HG02970 (cell line): ENCODE measurements at regions not wholly inside any gene's neighbourhood (a gene's known extent, or its start where the extent isn't known, plus 50 kb on each side); places are given as distances from the start of the nearest gene placed in this dataset.
"Not testable (repeated sequence)": the region's sequence is repeated elsewhere in the genome, so short reads cannot be mapped to it uniquely, and the experiment has no call there.

Experiments used
- ATAC-seq: cut with Tn5 transposase; IDR thresholded peaks from one replicate; pipeline ENCODE4 v1.9.1; 2021; ENCODE audit warnings: mild to moderate bottlenecking, moderate library complexity, moderate number of reproducible peaks; ENCODE audit not compliant: unreplicated experiment, low FRiP score

- ATAC-seq: no peak
These were observed 80.4 kb downstream of the PMAIP1 start for GRCh38 chr18:59980188-59980637.

GRCh38 chr18:59971871-59972428 lies 72.2 kb downstream of the PMAIP1 start:
- no peak for ATAC-seq

DNA sequence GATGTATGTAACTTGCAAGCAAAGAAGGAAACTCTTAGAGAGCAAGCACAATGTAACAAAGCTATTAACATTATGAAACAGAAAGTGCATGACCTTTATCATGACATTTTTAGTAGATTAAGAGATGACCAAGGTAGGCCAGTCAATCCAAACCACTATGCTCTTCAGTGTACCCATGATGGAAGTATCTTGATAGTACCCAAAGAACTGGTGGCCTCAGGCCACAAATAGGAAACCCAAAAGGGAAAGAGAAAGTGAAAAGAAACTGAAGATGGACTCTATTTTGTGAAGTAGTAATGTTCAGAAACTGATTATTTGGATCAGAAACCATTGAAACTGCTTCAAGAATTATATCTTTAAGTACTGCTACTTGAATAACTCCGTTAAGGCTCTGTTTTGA lies 71.3 kb downstream of the PMAIP1 start:
- ATAC-seq: peak; percentile 71

- not testable (repeated sequence) for ATAC-seq
These were observed 69.8 kb downstream of the PMAIP1 start for GRCh38 chr18:59969477-59970028.

DNA sequence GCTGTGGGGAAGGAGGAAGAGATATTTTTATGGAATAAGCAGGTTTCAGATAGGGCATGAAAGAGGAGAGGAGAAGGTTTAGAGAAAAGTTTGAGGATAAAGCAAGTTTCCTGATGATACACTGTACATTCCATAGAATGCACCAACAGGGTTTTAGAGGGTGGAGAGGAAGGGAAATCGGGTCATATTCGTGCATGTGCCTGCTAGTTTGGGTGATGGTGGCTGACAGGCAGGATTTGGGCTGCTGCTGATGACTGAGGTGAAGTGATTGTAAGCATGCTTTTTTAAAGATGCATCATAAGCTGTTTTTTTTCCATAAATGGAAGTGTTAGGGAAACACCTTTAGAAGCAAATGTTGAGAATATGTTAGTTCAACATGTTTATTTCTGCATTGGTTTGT lies 68.8 kb downstream of the PMAIP1 start:
- no peak for ATAC-seq

DNA sequence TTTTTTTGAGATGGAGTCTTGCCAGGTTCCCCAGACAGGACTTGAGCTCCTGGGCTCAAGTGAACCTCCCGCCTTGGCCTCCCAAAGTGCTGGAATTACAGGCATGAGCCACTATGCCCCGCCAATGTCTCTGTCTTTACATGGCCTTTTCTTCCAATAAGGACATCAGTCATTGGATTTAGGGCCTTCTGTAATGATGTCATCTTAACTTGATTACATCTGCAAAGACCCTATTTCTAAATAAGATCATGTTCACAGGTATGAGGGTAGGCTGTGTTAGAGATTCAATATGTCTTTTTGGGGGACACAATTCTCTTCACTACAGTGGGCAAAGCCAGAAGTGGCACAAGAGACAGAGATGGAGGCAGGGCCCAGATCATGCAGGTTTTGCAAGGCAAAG lies 68.1 kb downstream of the PMAIP1 start:
- no peak for ATAC-seq

DNA sequence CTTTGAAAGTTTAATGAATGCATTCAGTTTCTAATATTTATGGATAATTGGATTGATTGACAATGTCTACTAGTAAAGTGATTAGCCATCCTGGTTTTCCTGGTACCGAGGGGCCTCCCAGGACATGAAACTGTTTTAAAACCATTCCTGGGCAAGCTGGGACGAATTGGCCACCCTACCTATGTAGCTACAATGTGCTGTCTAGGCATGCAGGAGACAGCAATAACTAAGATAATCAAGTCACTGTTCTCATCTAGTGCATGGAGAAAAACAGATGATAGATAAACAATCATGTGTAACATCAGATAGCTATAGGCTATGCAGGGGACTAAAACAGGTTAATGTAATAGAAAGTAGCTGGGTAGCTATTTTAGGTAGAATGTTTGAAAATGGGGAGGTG lies 67.1 kb downstream of the PMAIP1 start:
- ATAC-seq: no peak

- ATAC-seq: no peak
These were observed 63.4 kb downstream of the PMAIP1 start for GRCh38 chr18:59963229-59963628.

DNA sequence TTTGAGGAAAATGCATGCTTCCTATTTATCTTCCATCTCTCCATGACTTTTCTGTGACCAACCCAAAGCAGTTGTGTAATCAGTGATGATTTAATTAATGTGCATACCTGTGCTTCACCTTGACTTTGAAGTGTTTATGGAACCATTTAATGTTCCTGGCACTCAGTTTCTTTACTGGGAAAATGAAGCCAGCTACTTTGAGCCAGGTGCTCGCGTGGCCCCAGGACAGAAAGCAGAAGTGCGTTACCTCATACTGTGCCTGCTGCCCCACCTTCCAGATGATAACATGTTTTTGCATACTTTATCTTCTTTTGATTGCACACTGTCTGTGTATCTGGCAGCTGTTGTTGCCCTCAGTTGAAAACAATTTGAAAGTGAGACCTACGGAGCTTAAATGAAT lies 61.3 kb downstream of the PMAIP1 start:
- ATAC-seq: peak; percentile 48

DNA sequence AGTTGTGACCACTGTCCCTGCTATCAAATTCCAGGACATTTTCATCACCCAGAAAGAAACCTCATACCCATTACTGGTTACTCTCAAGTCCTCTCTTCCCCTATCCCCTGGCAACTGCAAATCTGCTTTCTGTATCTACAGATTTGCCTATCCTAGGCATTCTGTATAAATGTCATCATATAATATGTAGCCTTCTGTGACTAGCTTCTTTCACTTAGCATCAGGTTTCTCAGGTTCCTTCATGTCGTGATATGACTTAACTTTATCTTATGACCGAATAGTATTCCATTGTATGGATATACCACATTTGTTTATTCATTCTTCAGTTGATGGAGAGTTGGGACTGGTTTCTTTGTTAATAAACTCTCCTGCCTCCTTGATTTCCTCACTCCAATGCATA lies 60.5 kb downstream of the PMAIP1 start:
- no peak for ATAC-seq

- ATAC-seq: no peak
These were observed 59.8 kb downstream of the PMAIP1 start for GRCh38 chr18:59959606-59960005.

GRCh38 chr18:59959073-59959472 lies 59.3 kb downstream of the PMAIP1 start:
- ATAC-seq: no peak

GRCh38 chr18:59957957-59958356 lies 58.2 kb downstream of the PMAIP1 start:
- ATAC-seq: no peak

DNA sequence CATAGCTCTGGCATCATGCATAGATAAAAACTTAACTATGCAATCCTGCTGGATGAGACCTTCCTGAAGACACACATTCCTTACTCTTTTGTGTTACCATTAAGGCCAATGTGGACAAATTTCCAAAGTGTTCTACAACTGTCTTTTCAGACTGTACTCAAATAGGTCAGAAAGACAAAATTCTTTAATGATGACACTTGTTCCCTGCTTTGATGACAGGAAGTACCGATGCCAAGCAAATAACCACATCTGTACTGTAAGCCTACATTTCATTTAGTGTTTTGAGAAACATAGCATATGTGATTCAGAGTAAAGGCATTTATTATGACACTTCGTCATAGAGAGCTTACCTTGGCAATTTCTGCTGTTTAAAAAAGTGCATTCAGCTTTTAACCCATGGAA lies 55.0 kb downstream of the PMAIP1 start:
- no peak for ATAC-seq

- ATAC-seq: no peak
These were observed 54.4 kb downstream of the PMAIP1 start for GRCh38 chr18:59954241-59954640.
